HT1080 (cell line): ENCODE measurements at regions not wholly inside any gene's neighbourhood (a gene's known extent, or its start where the extent isn't known, plus 50 kb on each side); places are given as distances from the start of the nearest gene placed in this dataset.
"Not testable (repeated sequence)": the region's sequence is repeated elsewhere in the genome, so short reads cannot be mapped to it uniquely, and the experiment has no call there.

Source experiments
- DNase-seq: peaks from one replicate; pipeline ENCODE4 v3.0.0-alpha.2; 2015; ENCODE audit warnings: low read depth

DNA sequence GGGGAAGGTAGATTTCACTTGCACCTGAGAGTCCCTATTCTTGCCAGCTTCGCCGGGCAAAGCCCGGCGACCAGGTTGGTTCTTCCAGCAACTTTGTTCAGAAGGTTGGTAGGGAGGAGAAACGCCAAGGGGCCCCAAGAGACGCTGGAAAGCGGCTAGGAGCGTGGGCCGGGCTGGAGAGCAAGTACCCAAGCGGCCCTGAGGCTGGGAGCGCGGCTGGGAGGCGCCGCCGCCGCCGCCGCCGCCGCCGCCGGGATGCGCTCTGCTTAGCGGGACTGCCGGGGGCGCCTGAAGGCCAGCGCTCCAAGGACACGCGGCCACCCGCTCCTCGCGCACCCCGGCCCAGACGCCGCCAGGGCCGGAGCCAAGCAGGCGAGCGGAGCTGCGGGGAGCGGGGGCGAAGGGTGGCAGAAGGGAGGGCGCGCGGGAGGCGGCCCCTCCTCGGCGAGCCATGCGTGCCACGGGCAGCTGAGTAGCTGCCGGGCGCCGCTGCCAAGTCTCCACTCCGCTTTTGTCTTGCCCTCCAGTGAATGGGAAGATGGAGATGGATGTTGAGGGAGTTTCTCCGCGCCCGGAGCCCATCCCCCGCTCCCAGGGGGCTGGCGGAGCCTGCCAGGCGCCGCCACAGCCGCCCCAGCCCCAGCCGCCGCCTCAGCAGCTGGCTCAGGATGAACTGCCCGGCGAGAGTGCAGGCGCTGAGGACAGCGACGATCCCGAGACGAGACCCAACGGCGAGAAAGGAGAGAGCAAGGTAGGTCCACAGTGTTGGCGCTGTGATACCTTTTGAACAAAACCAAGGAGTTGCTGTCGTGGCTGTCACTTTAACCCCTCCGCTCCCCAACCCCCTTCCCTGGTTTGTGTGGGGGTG, 227.4 kb upstream of the AZI2 start:
- no peak for DNase-seq

DNA sequence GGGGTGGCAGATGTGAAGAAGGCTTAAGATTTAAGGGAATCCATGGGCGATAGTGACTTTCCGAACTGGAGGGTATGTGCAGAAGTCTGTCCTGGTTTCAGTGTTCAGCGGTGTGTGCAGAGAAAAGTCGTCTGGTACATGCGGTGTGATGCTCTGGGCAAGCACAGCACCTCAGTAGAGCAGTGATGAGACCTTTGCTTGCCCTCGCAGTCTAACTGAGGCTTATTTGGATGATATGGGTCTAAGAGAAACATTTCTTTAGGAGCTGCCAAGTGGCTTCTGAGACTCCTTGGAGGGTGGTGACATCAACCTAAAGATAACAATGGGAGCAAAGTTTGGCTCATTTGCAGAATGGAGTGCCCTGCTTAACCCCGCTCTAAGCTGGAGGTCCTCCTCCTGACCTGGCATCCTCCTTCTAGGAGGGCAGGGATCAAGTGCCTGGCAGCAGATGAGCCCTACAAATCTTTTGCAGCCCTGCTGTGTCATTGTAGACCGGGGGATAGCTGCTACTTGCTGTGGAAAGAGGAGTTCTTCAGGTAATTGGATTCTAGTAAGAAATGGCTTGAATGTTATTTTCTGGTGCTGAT, 228.1 kb upstream of the AZI2 start:
- DNase-seq = no peak

DNA sequence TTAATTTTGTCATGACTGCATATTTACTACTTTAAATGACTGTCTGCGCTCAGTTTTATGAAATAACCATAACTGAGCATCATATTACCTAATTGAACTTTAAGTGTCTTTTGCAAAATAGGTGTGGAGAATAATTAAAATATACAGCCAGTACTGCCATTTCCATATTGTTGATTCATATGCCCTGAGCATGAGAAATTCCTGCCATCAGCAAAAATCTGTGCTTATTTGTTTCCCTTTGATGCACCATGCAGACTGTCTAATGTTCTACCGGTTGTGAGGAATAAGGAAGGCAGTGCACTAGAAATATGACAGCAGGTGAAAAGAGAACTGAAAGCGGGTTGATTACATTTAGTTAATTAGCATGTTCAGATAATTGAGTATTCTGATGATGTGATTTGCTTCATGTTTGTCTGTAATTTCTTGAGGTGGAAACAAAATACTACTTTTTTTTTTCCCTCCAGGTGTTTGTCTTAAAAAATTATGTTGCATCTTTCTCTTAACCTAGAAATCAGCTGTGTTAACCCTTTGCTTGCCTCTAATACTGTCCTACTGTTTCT, 229.4 kb upstream of the AZI2 start:
- DNase-seq = no peak

DNA sequence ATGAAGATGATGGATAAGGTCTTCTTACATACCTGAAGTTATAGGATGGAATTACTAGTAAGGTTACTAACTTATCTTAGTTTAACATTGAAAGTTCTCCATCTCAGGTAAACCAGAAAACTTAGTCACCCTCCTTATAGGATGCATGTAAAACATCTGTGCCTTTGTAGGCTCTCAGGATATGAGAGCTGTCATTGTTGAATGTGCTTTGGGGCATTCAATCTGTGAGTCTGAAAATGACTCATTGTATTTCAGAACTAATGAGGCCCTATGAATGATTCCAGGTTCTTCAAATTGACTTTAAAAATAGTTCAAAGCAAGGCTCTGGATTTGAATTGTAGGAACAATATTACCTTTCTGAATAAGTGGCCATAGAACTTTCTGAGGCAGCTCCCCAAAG, 237.7 kb upstream of the AZI2 start:
- DNase-seq = peak; percentile 17

DNA sequence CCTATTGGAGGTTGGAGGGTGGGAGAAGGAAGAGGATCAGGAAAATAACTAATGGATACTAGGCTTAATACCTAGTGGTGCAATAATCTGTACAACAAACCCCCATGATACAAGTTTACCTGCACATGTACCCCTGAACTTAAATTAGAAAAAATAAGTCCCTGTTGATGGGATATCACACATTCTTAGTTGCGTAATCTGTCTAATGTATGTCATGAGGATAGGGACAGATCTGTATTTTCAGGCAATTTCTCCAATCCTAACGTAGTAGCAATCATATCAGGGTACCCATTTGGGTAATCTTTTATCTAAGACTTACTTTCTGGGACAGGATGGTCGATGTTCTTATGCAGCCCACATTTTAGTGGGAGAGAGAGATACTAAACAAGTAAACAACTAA, 239.1 kb upstream of the AZI2 start:
- DNase-seq = no peak

DNA sequence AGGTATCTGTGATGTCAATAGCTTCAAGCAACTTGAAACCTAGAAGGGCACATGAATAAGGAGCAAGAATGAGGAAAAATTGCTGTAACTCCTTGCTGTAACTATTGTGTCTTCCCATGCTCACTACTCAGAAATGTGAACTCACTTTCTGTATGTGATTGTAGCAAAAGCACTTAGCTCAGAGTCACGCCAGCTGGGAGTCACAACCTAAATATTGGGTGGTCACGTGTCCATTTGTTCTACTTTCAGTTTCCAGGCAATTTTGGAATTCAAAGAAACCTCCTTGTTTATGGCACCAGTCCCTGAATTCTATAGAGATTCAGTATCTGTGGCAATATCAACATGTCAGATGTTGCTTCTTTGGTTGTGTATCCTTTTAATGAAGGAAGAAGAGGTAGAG, 241.6 kb upstream of the AZI2 start:
- no peak for DNase-seq

DNA sequence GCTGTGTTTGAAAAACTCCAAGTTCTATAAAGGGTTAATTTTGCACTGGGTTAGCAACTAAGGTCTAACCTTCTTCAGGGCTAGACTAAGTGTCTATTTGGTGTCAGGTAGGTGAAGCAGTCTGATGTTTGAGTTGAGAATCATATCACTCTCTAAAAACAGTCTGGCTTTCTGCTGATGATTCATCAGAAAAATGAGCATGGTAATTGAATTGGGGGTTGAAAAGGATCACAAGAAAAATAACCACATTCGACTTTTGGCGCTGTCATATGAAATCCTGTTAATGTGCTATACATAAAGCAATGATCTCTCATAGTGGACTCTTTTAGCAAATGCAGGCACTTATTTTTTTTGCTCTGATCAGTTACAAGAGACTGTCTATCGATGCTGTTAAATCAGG, 242.2 kb upstream of the AZI2 start:
- peak; percentile 37 for DNase-seq

DNA sequence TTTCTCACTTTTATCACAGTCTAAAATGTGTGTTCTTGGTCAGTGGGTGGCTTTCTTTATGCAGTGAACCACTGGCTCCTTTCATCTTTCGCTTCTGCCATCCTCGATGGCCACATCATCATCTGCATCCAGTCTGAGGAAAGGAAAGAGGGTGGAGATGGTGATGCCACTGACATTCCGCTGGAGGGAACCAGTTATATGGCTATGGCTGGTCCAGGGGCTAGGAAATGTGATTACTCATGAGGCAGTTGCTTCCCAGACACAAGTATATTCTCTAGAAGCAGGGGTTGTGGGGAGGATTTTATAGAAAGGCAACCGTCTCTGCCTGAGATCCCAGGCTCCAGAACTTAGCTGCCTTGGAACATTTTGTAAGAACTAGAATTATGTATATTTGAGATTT, 246.7 kb upstream of the AZI2 start:
- DNase-seq = peak; percentile 50

DNA sequence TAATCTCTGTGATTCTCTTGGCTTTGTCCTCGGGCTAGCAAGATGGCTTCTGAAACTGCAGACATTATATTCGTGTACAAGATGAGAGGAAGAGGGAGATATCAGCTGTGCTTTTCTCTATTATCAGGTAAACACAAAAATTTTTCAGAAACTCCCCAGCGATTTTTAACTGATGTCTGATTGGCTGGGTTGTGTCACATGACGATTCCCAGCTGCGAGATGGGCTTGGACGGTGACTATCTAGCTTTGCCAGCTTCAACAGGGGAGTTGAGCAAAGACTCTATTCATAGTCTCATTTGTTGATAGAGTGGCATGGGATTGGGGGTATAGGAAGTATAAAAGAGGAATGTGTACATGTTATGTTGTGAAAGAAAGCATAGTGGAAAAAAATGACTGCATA, 248.8 kb upstream of the AZI2 start:
- DNase-seq = no peak

DNA sequence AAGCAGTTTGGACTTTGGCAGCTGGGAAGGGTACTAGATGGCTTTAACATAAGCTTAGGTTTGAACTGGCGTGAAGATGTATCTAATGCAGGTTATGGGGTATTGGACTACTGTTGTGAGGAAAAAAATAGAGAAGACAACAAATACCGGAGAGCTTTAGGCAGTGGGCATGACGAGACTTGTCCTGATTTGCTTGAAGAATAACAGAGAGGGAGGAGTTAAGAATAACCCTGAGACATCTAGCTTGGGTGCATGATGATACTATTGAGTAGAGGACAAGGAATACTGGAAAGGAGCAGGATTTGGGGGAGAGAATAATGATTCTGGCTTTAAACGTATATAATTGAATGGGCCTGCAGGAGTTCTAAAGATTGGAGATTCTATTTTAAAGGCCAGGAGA, 249.5 kb upstream of the AZI2 start:
- DNase-seq = no peak

DNA sequence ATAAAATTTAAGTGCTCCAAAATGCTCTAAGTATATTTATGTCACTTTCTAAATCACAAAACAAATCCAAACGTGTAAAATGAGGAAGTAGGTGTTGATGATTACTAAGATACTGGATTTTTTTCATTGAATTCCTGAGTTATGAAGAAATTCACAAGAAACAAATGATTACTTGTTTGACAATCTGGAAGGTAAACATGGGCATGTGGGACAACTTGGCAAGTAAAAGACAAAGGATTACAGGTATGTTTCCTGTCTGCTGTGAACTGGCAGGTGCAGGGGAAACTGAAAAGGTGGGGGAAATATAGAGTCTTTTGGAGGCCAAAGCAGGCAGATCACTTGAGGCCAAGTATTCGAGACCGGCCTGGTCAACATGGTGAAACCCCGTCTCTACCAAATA, 252.7 kb upstream of the AZI2 start:
- no peak for DNase-seq

DNA sequence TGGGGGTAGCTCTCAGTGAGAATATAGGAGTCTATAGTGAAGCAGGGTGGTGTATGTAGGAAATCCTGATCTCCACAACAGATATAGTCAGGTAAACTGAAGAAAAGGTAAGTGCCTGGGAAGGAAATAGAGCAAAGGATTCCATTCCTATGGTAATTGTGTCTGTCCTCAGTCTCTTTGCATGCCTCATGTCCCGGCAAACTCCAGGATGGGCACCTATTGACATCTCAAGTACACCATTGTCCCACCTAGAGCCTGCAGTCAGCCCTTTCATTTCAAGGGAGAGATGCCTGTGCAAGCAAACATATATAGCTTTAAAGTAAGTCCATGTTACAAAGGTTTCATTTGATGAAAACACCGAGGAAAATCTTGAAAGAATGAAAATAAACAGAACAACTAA, 257.7 kb upstream of the AZI2 start:
- no peak for DNase-seq

DNA sequence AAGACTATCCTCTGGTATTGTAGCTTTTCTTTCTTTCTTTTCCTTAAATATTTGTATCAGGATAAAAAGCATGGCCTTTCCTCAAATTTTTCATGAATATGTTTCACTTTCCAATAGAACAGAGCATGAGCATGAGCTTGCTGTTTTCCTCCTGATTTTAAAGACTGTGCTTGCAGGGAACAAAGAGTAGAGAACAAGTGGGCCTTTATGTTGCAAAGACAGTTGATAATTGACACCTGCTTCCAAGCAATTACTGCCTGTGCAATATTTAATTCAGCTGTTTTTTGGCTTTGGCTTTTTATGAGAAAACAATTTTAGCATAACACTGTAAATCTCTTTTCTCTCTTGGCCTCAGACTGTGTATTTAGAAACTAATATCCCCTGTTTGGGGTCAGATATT, 263.6 kb upstream of the AZI2 start:
- no peak for DNase-seq

DNA sequence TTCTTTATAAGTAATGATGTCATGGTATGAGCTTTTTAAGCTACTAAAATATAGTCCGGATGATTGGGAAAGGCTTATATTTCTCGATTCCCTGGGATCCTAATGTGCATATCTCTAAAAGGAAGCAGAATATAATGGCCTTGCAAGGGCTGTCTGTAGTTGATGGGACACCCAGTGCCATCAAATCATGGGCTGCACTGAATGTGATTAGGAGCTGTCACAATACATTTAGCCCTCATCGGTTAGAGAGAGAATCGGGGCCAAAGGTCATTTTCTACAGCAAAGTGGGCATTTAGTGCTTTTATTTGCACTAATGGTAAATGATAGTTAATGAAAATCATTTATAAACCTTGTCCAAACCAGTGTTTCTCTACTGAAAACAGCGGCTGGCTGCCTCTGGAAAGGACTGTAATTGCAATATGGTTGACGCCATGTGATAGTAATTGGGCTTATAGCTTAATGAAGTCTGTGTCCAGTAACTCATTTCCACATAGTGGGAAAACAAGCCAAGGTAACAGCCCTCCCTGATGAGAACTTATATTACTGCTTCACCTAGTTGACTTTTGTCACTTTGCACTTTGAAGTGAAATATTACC, 265.0 kb upstream of the AZI2 start:
- no peak for DNase-seq

DNA sequence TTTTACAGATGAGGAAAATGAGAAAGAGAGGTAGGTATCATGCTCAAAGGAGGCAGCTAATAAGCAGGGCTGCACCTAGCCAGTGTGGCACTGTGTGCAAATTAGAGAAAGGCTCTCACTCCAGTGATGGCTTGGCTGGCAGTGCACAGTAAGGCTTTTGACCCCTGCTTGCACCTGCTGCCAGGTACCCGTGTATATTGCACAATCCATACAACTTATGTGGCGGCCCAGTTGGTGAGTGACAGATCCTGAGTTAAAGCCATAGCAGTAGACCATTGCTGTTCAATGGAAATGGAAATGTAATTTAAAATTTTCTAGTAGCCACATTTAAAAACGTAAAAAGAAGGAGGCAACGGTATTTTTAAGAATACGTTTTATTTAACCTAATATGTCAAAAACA, 266.4 kb upstream of the AZI2 start:
- no peak for DNase-seq

DNA sequence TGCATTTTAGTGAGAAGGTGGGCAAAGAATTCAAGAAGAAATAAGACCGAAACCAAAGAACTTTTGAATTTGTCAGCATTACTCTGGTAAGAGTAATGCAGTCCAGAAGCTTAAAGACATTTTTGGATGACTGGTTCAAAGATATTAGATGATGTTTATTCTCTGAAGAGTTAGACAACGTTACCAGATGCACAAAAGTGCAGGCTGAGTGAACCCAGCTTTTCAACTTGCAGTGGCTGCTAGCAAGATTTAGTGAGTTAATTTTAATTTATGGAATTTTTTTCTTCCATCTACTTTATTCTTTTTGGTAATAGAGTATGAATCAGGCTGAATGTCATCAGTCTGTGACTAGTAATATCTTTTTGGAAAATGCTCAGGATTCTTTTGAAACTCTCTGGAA, 267.3 kb upstream of the AZI2 start:
- no peak for DNase-seq

DNA sequence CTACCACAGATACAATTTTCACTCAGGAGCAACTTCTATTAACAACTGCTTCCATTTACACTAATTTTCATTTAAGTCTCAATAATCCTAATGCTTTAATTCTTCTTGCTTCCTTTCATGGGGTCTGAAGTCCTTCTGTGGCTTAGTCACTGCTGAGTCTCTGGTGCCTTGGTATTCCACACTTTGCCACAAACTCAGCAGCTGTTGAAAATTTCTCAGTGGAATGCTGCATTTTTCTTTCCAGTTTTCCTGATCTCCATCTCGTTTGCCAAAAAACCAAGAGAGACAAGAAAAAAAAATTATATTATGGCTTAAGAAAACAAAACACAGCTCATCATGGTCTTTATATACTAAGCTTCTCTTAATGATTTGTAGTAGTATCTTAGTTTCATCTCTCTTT, 269.2 kb upstream of the AZI2 start:
- no peak for DNase-seq

DNA sequence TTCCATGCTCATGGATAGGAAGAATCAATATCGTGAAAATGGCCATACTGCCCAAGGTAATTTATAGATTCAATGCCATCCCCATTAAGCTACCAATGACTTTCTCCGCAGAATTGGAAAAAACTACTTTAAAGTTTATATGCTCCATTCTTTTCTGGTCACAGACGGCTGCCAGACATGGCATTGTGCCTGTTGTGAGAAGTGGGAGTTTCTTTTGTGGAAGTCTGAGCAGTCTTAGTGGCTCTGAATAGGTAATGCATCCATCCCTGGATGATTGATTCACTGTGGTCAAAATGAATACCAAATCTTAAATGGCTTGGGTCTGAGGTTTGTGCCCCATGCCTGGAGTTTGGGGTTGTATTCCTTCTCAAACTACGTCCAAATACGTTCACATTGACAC, 274.5 kb upstream of the AZI2 start:
- no peak for DNase-seq

DNA sequence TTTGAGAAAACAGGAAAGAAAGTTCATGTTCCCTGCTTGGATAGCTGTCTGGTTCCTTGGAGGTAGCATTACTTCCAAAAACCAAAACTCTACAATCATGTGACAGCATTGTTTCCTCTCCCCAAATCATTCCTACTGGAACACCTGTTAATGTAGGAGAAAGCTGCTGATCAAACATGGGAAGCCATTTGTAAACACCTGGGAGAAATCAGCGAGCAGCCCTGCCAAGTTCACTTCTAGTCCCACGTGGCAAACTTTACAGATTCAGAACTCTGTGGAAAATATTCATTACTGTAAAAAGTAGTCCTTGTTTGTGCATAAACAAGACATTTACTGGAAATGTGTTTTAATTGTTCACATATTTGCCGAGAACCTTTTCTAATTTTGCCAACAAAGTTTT, 275.5 kb upstream of the AZI2 start:
- no peak for DNase-seq

DNA sequence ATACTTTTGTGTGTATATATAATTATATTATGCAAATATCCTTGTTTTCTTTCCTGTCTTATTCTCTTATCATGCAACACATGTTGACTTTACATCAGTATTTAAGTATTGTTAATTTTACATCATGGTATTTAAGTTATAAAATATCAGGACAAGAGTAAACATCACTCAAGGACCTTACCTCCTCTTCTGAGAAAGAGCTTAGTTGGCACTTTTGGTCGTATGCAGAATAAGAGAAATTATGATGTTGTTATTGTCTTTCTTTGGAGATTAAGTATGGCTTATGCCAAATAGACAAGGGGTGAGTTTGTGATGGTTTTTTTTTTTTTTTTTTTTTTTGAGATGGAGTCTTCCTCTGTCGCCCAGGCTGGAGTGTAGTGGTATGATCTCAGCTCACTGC, 279.2 kb upstream of the AZI2 start:
- not testable (repeated sequence) for DNase-seq

DNA sequence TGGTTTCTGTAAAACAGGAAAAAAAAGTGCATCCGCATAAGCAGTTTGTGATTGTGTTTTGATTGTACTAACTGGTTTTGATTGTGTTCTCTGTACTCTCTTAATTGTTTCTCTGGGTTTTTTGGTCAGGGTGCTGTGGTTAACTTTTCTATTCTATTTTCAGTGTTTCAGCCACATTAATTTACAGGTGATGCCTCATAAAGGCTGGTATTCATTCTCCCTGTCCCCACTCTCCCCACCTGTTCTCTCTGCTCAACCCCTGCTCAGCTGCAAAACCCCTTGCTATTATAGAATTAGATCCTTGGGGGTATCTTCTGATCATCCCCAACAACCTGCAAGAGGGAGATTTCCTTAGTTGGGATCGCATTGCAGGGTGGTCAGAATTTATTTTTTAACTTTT, 285.4 kb upstream of the AZI2 start:
- no peak for DNase-seq

DNA sequence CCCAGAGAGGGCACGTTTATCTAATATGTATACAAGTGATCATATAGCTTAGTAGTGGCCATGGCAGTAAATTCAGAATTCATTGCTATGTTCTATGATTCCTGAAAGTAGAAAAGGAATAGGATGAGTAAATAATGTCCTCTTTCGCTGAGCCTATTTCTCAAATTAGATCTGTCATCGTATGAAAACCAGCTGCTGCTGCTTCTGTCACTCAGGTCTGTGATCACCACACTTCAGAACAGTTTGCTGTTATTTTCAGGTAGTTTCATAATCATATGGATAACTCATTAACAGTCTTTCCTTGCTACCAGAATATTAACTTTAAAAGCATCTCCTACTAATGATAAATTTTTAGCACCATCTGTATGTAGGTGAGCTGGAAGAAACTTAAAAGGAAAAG, 289.1 kb upstream of the AZI2 start:
- no peak for DNase-seq

DNA sequence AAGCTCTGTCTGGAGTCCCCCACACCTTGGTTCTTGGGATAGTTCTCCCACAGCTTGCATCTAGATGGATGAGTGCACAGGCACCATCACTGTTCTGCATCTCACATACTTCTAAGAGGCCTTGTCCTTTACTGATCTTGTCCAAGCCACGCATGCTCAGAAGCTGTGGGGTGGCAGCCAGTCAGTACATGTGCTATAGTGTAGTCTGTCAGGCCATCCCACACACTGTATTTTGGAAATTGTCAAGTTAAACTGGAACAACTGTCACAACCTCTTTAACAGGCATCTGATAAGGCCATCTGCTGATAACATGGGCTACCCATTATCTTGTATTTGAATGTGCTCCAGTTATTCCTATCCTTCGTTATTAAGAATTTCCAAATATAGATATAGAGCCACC, 296.5 kb upstream of the AZI2 start:
- no peak for DNase-seq
